Heart left ventricle (tissue), 13 donors: ENCODE measurements at regions not wholly inside any gene's neighbourhood (a gene's known extent, or its start where the extent isn't known, plus 50 kb on each side); places are given as distances from the start of the nearest gene placed in this dataset.

Experiments
- POLR2A ChIP-seq, 2 donors: fragments of 450-650 bp; IDR thresholded peaks; one replicate each; pipeline ENCODE4 v1.6.1; 2017; ENCODE audit warnings: antibody characterized with exemption in 2 of 2, mild to moderate bottlenecking in 2 of 2, moderate library complexity in 2 of 2
- TF ChIP-seq, protein P1 (sequence below), 12 donors: fragments of 200-600 bp; sonication (generic) in 4 of 12; IDR thresholded peaks; one replicate each; pipeline versions ENCODE4 v1.5.0 to v1.8.0; 2018 to 2022; ENCODE audit warnings: antibody characterized with exemption in 12 of 12, mild to moderate bottlenecking in 5 of 12
- donor health status: ischemic (EF 13 %, LVEDD 7.1; RV severe dilation, severe dysfunction).
- donor health status: DM: no; HTN: yes; CAD: no.
- donor health status: DM: no; HTN: no; CAD: no.
- donor health status: ischemic (EF 25% LVEDD 6.9; RV normal size, moderate dysfunction).
- donor health status: ischemic (EF 25% LVEDD 5.7; RV mildly dilated, moderate dysfunction).
- donor health status: ischemic (EF 35%, LVEDD 5.7; RV mildly dilated, moderate dysfunction).
- donor health status: nonischemic (EF 11% LVEDD 7.7; RV severe dilation, severe dysfunction).
- donor health status: DM: yes; HTN: yes; CAD: no.
- donor health status: PGD.
- donor health status: ischemic (EF 29% LVEDD 5.4; RV normal size, mild dysfunction).
- donor health status: nonischemic (EF 23%, LVEDD 6.1; RV moderate dilation, normal function).

DNA sequence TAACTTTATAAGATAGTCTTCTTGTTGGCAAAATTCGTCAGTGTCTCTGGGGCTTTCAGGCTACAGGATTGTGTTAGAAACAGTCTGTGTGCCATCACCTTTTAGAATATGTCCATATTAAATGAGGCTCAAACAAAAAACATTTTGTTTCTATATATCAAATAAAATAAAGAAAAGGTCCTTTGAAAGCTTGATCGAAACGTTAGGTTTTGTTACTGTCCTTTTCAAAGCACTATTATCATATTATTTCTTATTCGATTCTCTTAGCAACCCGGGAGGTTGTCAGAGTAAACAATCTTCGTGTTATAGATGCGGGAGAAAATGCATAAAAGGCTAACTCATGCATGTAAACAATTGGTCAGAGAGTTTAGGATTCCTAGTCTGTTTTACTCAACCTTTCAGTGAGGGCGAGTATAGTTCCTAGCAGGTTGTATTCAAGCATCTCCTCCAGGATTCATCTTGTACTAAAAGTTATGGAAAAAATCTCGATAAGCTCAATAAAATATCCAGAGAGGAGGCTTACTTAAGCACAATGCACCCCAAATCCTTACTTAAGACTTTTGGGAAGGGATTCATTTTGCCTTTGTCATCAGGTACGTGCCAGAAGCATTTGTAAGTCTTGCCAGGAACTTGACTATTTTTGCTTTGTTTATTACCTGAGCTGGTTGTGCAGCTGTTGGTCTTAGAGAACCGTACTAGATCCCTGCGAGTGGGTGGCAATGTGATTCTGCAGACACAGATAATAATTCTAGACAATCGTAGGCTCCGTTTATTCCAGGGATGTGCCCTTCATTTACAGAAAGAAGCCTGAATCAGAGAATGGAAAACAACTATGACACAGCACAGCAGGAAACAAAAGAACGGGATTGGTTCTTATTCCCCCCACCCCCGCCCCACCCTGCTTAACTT, 159.6 kb upstream of the ZNF217 start:
- TF ChIP-seq, protein P1, sequence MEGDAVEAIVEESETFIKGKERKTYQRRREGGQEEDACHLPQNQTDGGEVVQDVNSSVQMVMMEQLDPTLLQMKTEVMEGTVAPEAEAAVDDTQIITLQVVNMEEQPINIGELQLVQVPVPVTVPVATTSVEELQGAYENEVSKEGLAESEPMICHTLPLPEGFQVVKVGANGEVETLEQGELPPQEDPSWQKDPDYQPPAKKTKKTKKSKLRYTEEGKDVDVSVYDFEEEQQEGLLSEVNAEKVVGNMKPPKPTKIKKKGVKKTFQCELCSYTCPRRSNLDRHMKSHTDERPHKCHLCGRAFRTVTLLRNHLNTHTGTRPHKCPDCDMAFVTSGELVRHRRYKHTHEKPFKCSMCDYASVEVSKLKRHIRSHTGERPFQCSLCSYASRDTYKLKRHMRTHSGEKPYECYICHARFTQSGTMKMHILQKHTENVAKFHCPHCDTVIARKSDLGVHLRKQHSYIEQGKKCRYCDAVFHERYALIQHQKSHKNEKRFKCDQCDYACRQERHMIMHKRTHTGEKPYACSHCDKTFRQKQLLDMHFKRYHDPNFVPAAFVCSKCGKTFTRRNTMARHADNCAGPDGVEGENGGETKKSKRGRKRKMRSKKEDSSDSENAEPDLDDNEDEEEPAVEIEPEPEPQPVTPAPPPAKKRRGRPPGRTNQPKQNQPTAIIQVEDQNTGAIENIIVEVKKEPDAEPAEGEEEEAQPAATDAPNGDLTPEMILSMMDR (IDR thresholded peaks at IDR 0.05) = no peak
- TF ChIP-seq POLR2A (IDR thresholded peaks at IDR 0.05) = no peak
